Endodermal cell (in vitro differentiated cells): ENCODE measurements at regions not wholly inside any gene's neighbourhood (a gene's known extent, or its start where the extent isn't known, plus 50 kb on each side); places are given as distances from the start of the nearest gene placed in this dataset.
"Not testable (repeated sequence)": the region's sequence is repeated elsewhere in the genome, so short reads cannot be mapped to it uniquely, and the experiment has no call there.

Source experiments
- DNase-seq: peaks from one replicate; pipeline ENCODE4 v3.0.0-alpha.2; 2017
- H3K27ac ChIP-seq: 2 replicates; pipeline ENCODE4 v1.5.1; 2013; ENCODE audit warnings: mild to moderate bottlenecking, low read depth, low read length, moderate library complexity
- H3K27me3 ChIP-seq: 2 replicates; pipeline ENCODE4 v1.6.1; 2013; ENCODE audit warnings: mild to moderate bottlenecking, low read length, moderate library complexity; ENCODE audit not compliant: insufficient read depth, control insufficient read depth, poor library complexity, severe bottlenecking
- H3K36me3 ChIP-seq: 2 replicates; pipeline ENCODE4 v1.7.0; 2013; ENCODE audit warnings: mild to moderate bottlenecking, low read length, moderate library complexity; ENCODE audit not compliant: control insufficient read depth, insufficient read depth
- H3K4me1 ChIP-seq: one replicate; pipeline ENCODE4 v1.7.0; 2013; ENCODE audit warnings: low read length; ENCODE audit not compliant: control insufficient read depth, insufficient read depth
- H3K4me3 ChIP-seq: 2 replicates; pipeline ENCODE4 v1.5.1; 2013; ENCODE audit warnings: mild to moderate bottlenecking, low read length, moderate library complexity
- H3K9ac ChIP-seq: 2 replicates; pipeline ENCODE4 v1.6.1; 2013; ENCODE audit warnings: mild to moderate bottlenecking, low read length, moderate library complexity; ENCODE audit not compliant: poor library complexity, severe bottlenecking; ENCODE audit errors: extremely low read depth
- H3K9me3 ChIP-seq: 2 replicates; pipeline ENCODE4 v1.6.1; 2013; ENCODE audit warnings: mild to moderate bottlenecking, low read length, moderate library complexity; ENCODE audit not compliant: control insufficient read depth
- H3K27ac Mint-ChIP-seq: 2 replicates; pipeline ENCODE4 v1.8.0; 2020; ENCODE audit warnings: mixed read lengths
- H3K27me3 Mint-ChIP-seq: 2 replicates; pipeline ENCODE4 v1.8.0; 2021; ENCODE audit warnings: mild to moderate bottlenecking, mixed read lengths; ENCODE audit not compliant: insufficient read depth
- H3K36me3 Mint-ChIP-seq: 2 replicates; pipeline ENCODE4 v1.8.0; 2020; ENCODE audit warnings: low read depth, mixed read lengths
- H3K4me1 Mint-ChIP-seq: 2 replicates; pipeline ENCODE4 v1.8.0; 2020; ENCODE audit warnings: mixed read lengths
- H3K4me3 Mint-ChIP-seq: 2 replicates; pipeline ENCODE4 v1.8.0; 2020; ENCODE audit warnings: mild to moderate bottlenecking, moderate library complexity, mixed read lengths
- H3K9me3 Mint-ChIP-seq: 2 replicates; pipeline ENCODE4 v1.8.0; 2020; ENCODE audit warnings: mild to moderate bottlenecking, mixed read lengths
- CTCF ChIP-seq: fragments of 200-600 bp; sonication (generic); conservative IDR thresholded peaks from 2 replicates; pipeline ENCODE4 v1.5.0; 2021; ENCODE audit warnings: antibody characterized with exemption, mild to moderate bottlenecking
- WGBS, 2 experiments: methylation state at CpG; one replicate each; pipeline versions ENCODE4 v1.1.5 to v1.1.7; 2013; ENCODE audit warnings: missing lambda C conversion rate in 2 of 2, mixed read lengths in 1 of 2; ENCODE audit not compliant: insufficient coverage in 1 of 2, insufficient read length in 1 of 2; 5-methylcytosine and 5-hydroxymethylcytosine counted together

- no peaks in the 10 kb centered on the region for H3K27me3 ChIP-seq
- no peaks in the 10 kb centered on the region for H3K36me3 ChIP-seq
- H3K9me3 ChIP-seq = no peaks in the 10 kb centered on the region
- H3K27me3 Mint-ChIP-seq = no peaks in the 10 kb centered on the region
- H3K36me3 Mint-ChIP-seq = no peaks in the 10 kb centered on the region
- no peak overlapping the region for H3K4me3 ChIP-seq
- 98% methylated on average over 3 of the region's 3 CpGs; no CpG with 5 or more reads in 1 of the 2 experiments for WGBS, 2 experiments
- no peak overlapping the region for H3K27ac ChIP-seq
- H3K9ac ChIP-seq = no peak overlapping the region
- no peak for TF ChIP-seq CTCF
- no peak overlapping the region for H3K4me3 Mint-ChIP-seq
- H3K27ac Mint-ChIP-seq = no peak overlapping the region
- no peaks in the 10 kb centered on the region for H3K4me1 ChIP-seq
- no peaks in the 10 kb centered on the region for H3K4me1 Mint-ChIP-seq
- H3K9me3 Mint-ChIP-seq = no peaks in the 10 kb centered on the region
- no peak for DNase-seq
Observed at GRCh38 chr13:65787082-65787481, 1443.1 kb downstream of the PCDH9 start.

GRCh38 chr13:65784088-65784816 is 1445.9 kb downstream of the PCDH9 start:
- WGBS, 2 experiments = 92 to 100% methylated on average over 2 to 12 of the region's 12 CpGs
- no peak for DNase-seq
- no peak overlapping the region for H3K4me3 Mint-ChIP-seq

GRCh38 chr13:65783383-65783782 is 1446.8 kb downstream of the PCDH9 start:
- no peak overlapping the region for H3K27ac Mint-ChIP-seq
- Histone ChIP-seq H3K4me1 (no peaks in the 10 kb centered on the region), H3K9ac (no peak overlapping the region), H3K36me3 (no peaks in the 10 kb centered on the region), H3K27me3 (no peaks in the 10 kb centered on the region), H3K9me3 (no peaks in the 10 kb centered on the region), H3K27ac (no peak overlapping the region), H3K4me3 (no peak overlapping the region)
- no peak for TF ChIP-seq CTCF
- H3K4me1 Mint-ChIP-seq = no peaks in the 10 kb centered on the region
- H3K4me3 Mint-ChIP-seq = no peak overlapping the region
- WGBS, 2 experiments = 91 to 94% methylated on average over 3 to 6 of the region's 6 CpGs
- DNase-seq = no peak
- H3K27me3 Mint-ChIP-seq = no peaks in the 10 kb centered on the region
- no peaks in the 10 kb centered on the region for H3K36me3 Mint-ChIP-seq
- peaks cover under 1% of the 10 kb centered on the region for H3K9me3 Mint-ChIP-seq

More at GRCh38 chr13:65784088-65784816, 1445.9 kb downstream of the PCDH9 start:
- Mint-ChIP-seq H3K36me3 (no peaks in the 10 kb centered on the region), H3K9me3 (no peaks in the 10 kb centered on the region), H3K4me1 (no peaks in the 10 kb centered on the region), H3K27ac (no peak overlapping the region), H3K27me3 (no peaks in the 10 kb centered on the region)
- Histone ChIP-seq H3K27me3 (no peaks in the 10 kb centered on the region), H3K4me3 (no peak overlapping the region), H3K9ac (no peak overlapping the region), H3K27ac (no peak overlapping the region), H3K4me1 (no peaks in the 10 kb centered on the region), H3K9me3 (no peaks in the 10 kb centered on the region), H3K36me3 (no peaks in the 10 kb centered on the region)
- no peak for TF ChIP-seq CTCF

GRCh38 chr13:65771704-65772313 is 1458.3 kb downstream of the PCDH9 start:
- not testable (repeated sequence) for H3K4me1 ChIP-seq

More at GRCh38 chr13:65771704-65772313, 1458.3 kb downstream of the PCDH9 start:
- H3K4me1 Mint-ChIP-seq, H3K27me3 Mint-ChIP-seq, H3K9ac ChIP-seq, H3K9me3 ChIP-seq, H3K27ac Mint-ChIP-seq, DNase-seq, H3K27ac ChIP-seq, H3K36me3 Mint-ChIP-seq, H3K36me3 ChIP-seq, H3K4me3 Mint-ChIP-seq, H3K4me3 ChIP-seq, H3K27me3 ChIP-seq: not testable (repeated sequence)
- H3K9me3 Mint-ChIP-seq = peaks cover 26% of the 10 kb centered on the region
- 93 to 95% methylated on average over 3 to 6 of the region's 6 CpGs for WGBS, 2 experiments
